ENCODE measurements at regions not wholly inside any gene's neighbourhood (a gene's known extent, or its start where the extent isn't known, plus 50 kb on each side); places are given as distances from the start of the nearest gene placed in this dataset.

DNA sequence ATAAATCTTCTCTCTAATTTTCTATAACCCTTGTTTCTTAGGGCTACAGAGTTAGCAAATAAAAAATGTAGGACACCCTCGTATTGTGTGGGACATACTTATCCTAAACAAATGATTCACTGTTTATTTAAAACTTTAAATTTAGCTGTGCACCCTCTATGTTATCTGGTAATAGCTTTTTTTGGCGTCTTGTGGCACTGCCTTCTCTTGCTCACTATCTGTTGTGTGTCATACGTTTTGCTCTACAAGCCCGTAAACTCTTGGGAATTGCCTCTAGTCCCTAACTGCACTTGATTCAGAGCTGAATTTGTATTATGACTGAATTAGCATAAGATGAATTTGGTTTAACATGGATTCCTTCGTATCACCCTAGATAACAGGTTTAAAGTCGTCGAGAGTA, 144.3 kb upstream of the MYOCD start:
- TF ChIP-seq POLR2AphosphoS5 (IDR thresholded peaks at IDR 0.05), result no peak
- no peak for TF ChIP-seq EP300 (IDR thresholded peaks at IDR 0.05; ENCODE audit: low read depth)
- TF ChIP-seq, protein P1, sequence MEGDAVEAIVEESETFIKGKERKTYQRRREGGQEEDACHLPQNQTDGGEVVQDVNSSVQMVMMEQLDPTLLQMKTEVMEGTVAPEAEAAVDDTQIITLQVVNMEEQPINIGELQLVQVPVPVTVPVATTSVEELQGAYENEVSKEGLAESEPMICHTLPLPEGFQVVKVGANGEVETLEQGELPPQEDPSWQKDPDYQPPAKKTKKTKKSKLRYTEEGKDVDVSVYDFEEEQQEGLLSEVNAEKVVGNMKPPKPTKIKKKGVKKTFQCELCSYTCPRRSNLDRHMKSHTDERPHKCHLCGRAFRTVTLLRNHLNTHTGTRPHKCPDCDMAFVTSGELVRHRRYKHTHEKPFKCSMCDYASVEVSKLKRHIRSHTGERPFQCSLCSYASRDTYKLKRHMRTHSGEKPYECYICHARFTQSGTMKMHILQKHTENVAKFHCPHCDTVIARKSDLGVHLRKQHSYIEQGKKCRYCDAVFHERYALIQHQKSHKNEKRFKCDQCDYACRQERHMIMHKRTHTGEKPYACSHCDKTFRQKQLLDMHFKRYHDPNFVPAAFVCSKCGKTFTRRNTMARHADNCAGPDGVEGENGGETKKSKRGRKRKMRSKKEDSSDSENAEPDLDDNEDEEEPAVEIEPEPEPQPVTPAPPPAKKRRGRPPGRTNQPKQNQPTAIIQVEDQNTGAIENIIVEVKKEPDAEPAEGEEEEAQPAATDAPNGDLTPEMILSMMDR (IDR thresholded peaks at IDR 0.05), result no peak
- no peak for TF ChIP-seq POLR2A (IDR thresholded peaks at IDR 0.05)
